22Rv1 (cell line): ENCODE measurements at regions not wholly inside any gene's neighbourhood (a gene's known extent, or its start where the extent isn't known, plus 50 kb on each side); places are given as distances from the start of the nearest gene placed in this dataset.

Source experiments
- ZFX ChIP-seq: fragments of 450-650 bp; IDR thresholded peaks from 2 replicates; pipeline ENCODE4 v1.6.1; 2017; ENCODE audit warnings: antibody characterized with exemption, borderline replicate concordance
- TF ChIP-seq, protein P1 (sequence below): fragments of 450-650 bp; IDR thresholded peaks from 2 replicates; pipeline ENCODE4 v1.5.1; 2017; ENCODE audit warnings: mild to moderate bottlenecking

DNA sequence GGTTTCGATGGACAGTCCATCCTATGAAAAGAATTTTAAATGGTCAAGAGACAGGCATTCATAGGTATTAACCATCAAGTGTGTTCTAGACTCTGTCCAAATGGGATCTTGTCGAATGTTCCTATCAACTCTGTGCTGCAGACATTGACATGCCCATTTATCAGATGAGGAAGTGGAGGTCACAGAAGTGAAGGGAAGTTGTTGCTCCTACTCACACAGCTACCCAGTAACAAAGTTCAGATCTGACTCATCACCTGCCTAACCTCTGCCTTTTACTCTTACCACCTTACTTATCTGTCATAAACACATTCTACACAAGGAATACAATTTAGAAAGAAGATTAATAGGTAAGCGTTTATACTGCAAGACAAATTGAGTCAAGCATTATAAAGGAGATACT, 426.2 kb upstream of the BRINP1 start:
- TF ChIP-seq, protein P1, sequence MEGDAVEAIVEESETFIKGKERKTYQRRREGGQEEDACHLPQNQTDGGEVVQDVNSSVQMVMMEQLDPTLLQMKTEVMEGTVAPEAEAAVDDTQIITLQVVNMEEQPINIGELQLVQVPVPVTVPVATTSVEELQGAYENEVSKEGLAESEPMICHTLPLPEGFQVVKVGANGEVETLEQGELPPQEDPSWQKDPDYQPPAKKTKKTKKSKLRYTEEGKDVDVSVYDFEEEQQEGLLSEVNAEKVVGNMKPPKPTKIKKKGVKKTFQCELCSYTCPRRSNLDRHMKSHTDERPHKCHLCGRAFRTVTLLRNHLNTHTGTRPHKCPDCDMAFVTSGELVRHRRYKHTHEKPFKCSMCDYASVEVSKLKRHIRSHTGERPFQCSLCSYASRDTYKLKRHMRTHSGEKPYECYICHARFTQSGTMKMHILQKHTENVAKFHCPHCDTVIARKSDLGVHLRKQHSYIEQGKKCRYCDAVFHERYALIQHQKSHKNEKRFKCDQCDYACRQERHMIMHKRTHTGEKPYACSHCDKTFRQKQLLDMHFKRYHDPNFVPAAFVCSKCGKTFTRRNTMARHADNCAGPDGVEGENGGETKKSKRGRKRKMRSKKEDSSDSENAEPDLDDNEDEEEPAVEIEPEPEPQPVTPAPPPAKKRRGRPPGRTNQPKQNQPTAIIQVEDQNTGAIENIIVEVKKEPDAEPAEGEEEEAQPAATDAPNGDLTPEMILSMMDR, result no peak
- no peak for TF ChIP-seq ZFX
